SK-N-MC (cell line): ENCODE measurements at regions not wholly inside any gene's neighbourhood (a gene's known extent, or its start where the extent isn't known, plus 50 kb on each side); places are given as distances from the start of the nearest gene placed in this dataset.

ENCODE experiments used
- EZH2 ChIP-seq: fragments of 200-600 bp; sonication (generic); IDR thresholded peaks from one replicate; pipeline ENCODE4 v1.6.1; 2017; ENCODE audit warnings: antibody characterized with exemption
- POLR2AphosphoS5 ChIP-seq: IDR thresholded peaks from 2 replicates; pipeline ENCODE4 v1.6.1; 2012; ENCODE audit warnings: mild to moderate bottlenecking, low read depth, low read length, borderline replicate concordance

DNA sequence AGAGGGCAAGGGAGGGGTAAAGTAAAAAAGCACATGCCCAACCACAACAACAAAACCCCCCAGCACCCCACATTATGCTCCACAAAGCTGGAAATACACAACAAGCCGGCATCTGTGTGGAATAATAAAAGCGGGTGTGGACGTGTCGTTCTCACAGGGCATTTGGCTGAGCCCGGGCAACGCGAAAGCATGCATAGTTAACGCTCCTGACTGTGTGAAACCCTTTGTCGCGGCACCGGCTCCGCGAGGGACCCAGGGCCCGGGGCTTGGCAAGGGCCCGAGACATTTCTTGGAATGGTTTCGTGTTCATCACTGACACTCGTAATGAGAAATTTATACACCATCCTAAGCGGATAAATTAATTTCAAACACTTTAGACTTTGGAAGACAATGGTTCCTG is 165.6 kb downstream of the INHBB start:
- TF ChIP-seq EZH2 (no peak), POLR2AphosphoS5 (no peak)
